ENCODE measurements at regions not wholly inside any gene's neighbourhood (a gene's known extent, or its start where the extent isn't known, plus 50 kb on each side); places are given as distances from the start of the nearest gene placed in this dataset.

DNA sequence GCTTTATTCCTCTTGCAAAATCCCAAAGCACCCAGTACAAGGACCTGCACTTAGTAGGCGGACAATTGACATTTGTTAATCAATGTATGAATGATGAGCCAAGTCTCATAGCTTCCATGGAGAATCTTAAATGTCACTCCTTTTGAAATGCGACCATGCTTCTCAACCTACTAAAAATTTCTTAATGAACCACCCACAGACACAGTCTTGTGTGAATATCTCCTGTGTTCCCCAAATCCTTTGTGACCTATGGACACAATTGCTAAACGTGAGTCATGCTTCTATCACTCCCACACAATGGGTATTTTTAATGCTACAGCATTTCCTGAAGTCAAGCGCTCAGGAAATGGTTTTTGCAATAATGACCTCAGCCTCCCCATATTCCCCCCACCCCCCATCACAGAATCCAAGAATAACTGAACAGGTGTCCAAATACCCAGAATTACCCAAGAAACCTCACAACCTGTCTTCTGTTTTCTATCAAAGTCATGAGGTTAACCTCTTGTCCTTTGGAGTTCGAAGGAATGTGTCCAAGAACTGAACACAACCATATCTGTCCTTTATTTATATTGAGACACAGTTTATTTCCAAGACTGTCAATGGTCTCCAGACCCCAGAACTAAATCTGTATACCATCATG lies 163.6 kb upstream of the PLEKHG7 start:
- TF ChIP-seq EP300 (IDR thresholded peaks at IDR 0.05) (no peak), CTCF (IDR thresholded peaks at IDR 0.05) (no peak)
